ENCODE measurements at regions not wholly inside any gene's neighbourhood (a gene's known extent, or its start where the extent isn't known, plus 50 kb on each side); places are given as distances from the start of the nearest gene placed in this dataset.

DNA sequence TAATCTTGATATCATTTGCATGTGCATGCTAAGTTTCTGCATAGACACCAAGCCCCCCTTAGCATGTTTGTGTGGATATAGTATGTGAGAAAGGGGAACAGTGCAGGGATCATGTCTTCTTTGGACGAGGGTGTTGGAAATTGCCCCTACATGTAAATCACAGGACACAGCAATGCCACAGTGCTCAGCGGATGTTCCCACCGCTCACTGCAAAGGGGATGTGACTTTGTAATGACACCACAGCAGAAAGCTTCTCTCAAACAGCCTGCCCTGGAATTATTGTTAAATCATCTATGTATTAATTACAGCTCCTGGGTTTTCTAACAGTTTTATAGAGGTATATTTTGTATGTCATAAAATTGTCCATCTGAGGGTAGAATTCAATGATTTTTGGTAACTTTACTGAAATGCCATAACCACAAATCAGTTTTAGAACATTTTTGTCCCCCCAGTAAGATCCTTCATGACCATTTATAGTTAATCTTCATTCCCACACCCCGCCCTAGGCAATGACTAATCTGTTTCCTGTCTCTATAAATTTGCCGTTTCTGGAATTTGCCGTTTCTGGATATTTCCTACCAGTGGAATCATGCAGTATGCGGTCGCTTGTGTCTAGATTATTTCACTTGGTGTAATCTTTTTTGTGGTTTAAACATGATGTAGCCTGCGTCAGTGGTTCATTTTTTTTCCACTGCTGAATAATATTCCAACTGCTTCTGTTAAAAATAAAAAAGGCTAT lies 648.5 kb upstream of the WWC1 start:
- in situ Hi-C loops (cut with MboI; ENCODE audit: low pct_unique_long_range_greater_than_20kb, low sequenced_read_pairs, unreplicated experiment), result no loop called here
- DNase-seq (ENCODE audit: low spot score), result no peak
- TF ChIP-seq, protein P1, sequence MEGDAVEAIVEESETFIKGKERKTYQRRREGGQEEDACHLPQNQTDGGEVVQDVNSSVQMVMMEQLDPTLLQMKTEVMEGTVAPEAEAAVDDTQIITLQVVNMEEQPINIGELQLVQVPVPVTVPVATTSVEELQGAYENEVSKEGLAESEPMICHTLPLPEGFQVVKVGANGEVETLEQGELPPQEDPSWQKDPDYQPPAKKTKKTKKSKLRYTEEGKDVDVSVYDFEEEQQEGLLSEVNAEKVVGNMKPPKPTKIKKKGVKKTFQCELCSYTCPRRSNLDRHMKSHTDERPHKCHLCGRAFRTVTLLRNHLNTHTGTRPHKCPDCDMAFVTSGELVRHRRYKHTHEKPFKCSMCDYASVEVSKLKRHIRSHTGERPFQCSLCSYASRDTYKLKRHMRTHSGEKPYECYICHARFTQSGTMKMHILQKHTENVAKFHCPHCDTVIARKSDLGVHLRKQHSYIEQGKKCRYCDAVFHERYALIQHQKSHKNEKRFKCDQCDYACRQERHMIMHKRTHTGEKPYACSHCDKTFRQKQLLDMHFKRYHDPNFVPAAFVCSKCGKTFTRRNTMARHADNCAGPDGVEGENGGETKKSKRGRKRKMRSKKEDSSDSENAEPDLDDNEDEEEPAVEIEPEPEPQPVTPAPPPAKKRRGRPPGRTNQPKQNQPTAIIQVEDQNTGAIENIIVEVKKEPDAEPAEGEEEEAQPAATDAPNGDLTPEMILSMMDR (IDR thresholded peaks at IDR 0.05; ENCODE audit: extremely low read depth, insufficient read depth, missing control alignments), result no peak

DNA sequence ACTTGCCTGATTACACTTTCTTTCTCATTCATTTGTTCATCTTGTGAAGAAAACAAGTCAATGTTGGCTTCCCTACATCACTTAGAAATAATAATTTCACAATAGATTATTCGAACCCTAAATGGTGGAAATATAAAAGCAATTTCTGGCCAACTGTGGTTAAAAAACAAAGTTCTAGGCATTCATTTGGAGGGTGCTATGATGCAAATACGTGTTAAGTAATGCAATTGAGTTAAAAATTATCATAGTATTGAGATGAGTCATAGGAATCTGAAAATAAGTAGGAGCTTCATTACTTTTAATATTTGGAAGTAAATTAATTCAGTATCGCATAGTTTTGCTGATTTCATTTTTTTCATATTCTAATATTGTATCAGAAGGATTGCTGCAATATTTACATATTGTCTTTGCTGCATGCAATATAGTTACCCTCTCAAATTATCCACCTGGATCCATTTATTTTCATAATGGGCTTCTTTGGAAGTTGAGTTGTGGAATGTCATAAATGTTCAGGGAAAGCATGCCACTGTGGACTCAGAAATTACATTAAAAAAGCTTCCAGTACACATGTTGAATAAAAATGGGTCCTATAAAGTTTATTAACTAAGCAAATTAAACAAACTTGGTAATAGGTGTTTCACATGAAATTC lies 647.7 kb upstream of the WWC1 start:
- in situ Hi-C loops (cut with MboI; ENCODE audit: low pct_unique_long_range_greater_than_20kb, low sequenced_read_pairs, unreplicated experiment), result no loop called here
- TF ChIP-seq, protein P1 (IDR thresholded peaks at IDR 0.05; ENCODE audit: extremely low read depth, insufficient read depth, missing control alignments), result no peak
- no peak for DNase-seq (ENCODE audit: low spot score)

DNA sequence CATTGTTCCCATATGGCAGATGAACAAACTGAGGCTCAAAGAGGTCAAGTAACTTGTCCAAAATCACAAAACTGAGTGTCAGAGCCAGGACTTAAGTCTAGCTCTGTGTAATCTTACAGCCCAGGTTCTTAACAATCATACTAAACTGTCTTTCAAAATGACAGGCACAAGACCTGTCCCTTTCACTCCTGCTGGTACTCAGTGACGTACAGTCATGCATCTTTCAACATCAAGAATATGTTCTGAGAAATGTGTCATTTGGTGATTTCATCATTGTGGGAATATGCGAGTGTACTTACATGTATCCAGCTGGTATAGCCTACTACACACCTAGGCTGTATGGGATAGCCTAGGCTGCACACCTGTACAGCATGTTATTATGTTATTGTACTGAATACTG lies 646.8 kb upstream of the WWC1 start:
- in situ Hi-C loops (cut with MboI; ENCODE audit: low pct_unique_long_range_greater_than_20kb, low sequenced_read_pairs, unreplicated experiment), result no loop called here
- TF ChIP-seq, protein P1 (IDR thresholded peaks at IDR 0.05; ENCODE audit: extremely low read depth, insufficient read depth, missing control alignments), result no peak
- no peak for DNase-seq (ENCODE audit: low spot score)

DNA sequence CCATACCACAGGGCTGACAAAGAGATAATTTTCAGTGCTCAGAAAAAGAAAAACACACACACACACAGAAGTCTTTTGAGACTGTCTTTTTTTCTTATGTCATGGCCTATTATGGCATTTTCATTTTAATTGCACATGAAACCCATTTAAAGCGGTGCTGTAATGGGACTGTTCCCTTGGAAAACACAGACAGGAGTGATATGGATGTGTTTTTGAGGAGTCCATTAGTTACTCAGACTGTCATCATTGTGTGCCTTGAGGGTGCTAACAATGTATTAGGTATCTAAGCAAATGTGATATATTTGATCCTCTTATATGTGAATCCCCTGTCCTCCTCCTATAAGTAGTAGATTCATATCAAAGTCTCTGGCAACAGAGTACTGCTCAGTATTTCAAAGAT lies 642.0 kb upstream of the WWC1 start:
- TF ChIP-seq, protein P1 (IDR thresholded peaks at IDR 0.05; ENCODE audit: extremely low read depth, insufficient read depth, missing control alignments), result no peak
- in situ Hi-C loops (cut with MboI; ENCODE audit: low pct_unique_long_range_greater_than_20kb, low sequenced_read_pairs, unreplicated experiment), result no loop called here

DNA sequence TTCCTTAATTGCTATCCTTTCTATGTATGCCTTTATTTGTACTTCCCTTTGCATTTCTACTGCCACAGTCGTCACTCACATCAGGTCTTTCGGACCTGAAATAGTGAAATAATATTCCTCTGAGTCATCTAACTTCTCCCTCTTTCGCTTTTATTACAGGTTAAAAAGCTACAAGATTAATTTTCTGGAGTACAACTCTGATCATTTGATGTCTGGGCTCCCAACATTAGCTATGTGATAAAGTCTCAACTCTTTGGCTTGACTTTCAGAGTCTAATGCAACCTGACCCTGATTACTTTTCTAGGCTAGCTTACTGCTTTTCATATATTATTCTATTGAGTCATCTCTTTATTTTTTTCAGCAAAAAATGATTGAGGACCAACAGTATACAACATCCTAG lies 638.8 kb upstream of the WWC1 start:
- no peak for DNase-seq (ENCODE audit: low spot score)
- TF ChIP-seq, protein P1 (IDR thresholded peaks at IDR 0.05; ENCODE audit: extremely low read depth, insufficient read depth, missing control alignments), result no peak
- in situ Hi-C loops (cut with MboI; ENCODE audit: low pct_unique_long_range_greater_than_20kb, low sequenced_read_pairs, unreplicated experiment), result no loop called here

More for the DNA sequence above, 642.0 kb upstream of the WWC1 start:
- no peak for DNase-seq (ENCODE audit: low spot score)

DNA sequence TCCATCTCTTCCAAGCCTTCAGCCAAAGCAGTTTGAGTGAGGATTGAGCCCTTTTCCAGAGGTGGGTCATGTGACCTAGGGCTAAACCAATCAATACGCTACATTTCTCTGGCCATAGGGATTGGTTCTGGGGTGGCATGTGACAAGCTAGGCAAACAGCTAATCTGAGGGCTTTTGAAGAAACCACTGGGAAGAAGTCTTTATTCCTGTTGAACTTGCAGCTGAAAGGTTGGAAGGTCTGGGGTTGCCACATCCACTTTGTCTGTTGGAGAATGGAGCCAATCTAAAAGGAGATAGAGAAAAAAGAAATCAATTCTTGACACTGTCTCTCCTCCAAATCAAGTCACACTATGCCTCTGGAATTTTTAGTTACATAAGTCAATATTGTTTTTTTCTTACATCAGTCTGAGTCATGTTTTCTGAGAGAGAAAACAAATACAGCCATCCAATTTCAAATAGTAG lies 637.8 kb upstream of the WWC1 start:
- DNase-seq (ENCODE audit: low spot score), result no peak
- in situ Hi-C loops (cut with MboI; ENCODE audit: low pct_unique_long_range_greater_than_20kb, low sequenced_read_pairs, unreplicated experiment), result no loop called here
- TF ChIP-seq, protein P1 (IDR thresholded peaks at IDR 0.05; ENCODE audit: extremely low read depth, insufficient read depth, missing control alignments), result no peak
